Ishikawa (cell line): ENCODE measurements at regions not wholly inside any gene's neighbourhood (a gene's known extent, or its start where the extent isn't known, plus 50 kb on each side); places are given as distances from the start of the nearest gene placed in this dataset.

Experiments
- CEBPB ChIP-seq: IDR thresholded peaks from 2 replicates; pipeline ENCODE4 v1.6.1; 2012
- CREB1 ChIP-seq: IDR thresholded peaks from 2 replicates; pipeline ENCODE4 v1.6.1; 2012; ENCODE audit warnings: low read depth
- EGR1 ChIP-seq: IDR thresholded peaks from 2 replicates; pipeline ENCODE4 v1.6.1; 2012
- EP300 ChIP-seq: IDR thresholded peaks from 2 replicates; pipeline ENCODE4 v1.6.1; 2012; ENCODE audit warnings: borderline replicate concordance
- FOXM1 ChIP-seq: IDR thresholded peaks from 2 replicates; pipeline ENCODE4 v1.6.1; 2012; ENCODE audit warnings: low read depth, borderline replicate concordance
- NFIC ChIP-seq: IDR thresholded peaks from 2 replicates; pipeline ENCODE4 v1.6.1; 2012
- RAD21 ChIP-seq: IDR thresholded peaks from 2 replicates; pipeline ENCODE4 v1.6.1; 2012; ENCODE audit warnings: low read depth
- REST ChIP-seq: IDR thresholded peaks from 2 replicates; pipeline ENCODE4 v1.6.1; 2012; ENCODE audit warnings: low read depth, mild to moderate bottlenecking
- TAF1 ChIP-seq: IDR thresholded peaks from 2 replicates; pipeline ENCODE4 v1.6.1; 2012; ENCODE audit warnings: low read depth, mild to moderate bottlenecking
- TCF12 ChIP-seq: IDR thresholded peaks from 2 replicates; pipeline ENCODE4 v1.6.1; 2012; ENCODE audit warnings: low read depth
- TEAD4 ChIP-seq: IDR thresholded peaks from 2 replicates; pipeline ENCODE4 v1.6.1; 2012
- USF1 ChIP-seq: IDR thresholded peaks from 2 replicates; pipeline ENCODE4 v1.6.1; 2012
- YY1 ChIP-seq: IDR thresholded peaks from 2 replicates; pipeline ENCODE4 v1.6.1; 2012; ENCODE audit warnings: low read depth
- TF ChIP-seq, protein P1 (sequence below): IDR thresholded peaks from 2 replicates; pipeline ENCODE4 v1.6.1; 2012

DNA sequence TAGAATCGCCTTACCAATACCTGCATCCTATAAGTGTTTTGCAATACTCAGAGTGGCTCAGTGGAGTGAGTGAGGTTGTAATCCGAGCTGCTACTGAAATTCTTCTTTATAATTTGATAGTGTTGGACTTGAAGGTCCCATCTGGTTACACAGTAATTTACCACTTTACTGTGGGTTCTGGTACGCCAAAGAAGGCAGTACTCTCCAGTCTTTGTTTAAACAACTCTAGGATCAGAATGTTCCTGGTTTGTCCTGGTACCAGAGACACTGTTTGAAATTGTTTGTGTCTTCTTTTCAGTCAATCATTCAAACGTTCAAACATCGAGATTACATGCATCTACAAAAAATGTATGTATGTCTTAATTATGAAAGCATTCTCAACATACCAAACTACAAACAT, 51.3 kb upstream of the AMN1 start:
- no peak for TF ChIP-seq EGR1
- TF ChIP-seq REST: no peak
- TF ChIP-seq TAF1: no peak
- no peak for TF ChIP-seq NFIC
- no peak for TF ChIP-seq USF1
- TF ChIP-seq CREB1: no peak
- peak; percentile 73; the same call in 1 of the 2 replicates for TF ChIP-seq CEBPB
- TF ChIP-seq, protein P1, sequence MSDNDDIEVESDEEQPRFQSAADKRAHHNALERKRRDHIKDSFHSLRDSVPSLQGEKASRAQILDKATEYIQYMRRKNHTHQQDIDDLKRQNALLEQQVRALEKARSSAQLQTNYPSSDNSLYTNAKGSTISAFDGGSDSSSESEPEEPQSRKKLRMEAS: no peak
- TF ChIP-seq FOXM1: no peak
- no peak for TF ChIP-seq EP300
- TF ChIP-seq YY1: no peak
- no peak for TF ChIP-seq RAD21
- TF ChIP-seq TCF12: no peak
- TF ChIP-seq TEAD4: no peak
